ENCODE measurements at regions not wholly inside any gene's neighbourhood (a gene's known extent, or its start where the extent isn't known, plus 50 kb on each side); places are given as distances from the start of the nearest gene placed in this dataset.
"Not testable (repeated sequence)": the region's sequence is repeated elsewhere in the genome, so short reads cannot be mapped to it uniquely, and the experiment has no call there.

GRCh38 chr7:57060506-57060905 lies 71.7 kb downstream of the ZNF479 start:
- in situ Hi-C loops (cut with MboI; ENCODE audit: low pct_unique_long_range_greater_than_20kb, low sequenced_read_pairs); DNase-seq: not testable (repeated sequence)

GRCh38 chr7:57016341-57016740 lies 115.9 kb downstream of the ZNF479 start:
- DNase-seq; in situ Hi-C loops (cut with MboI; ENCODE audit: low pct_unique_long_range_greater_than_20kb, low sequenced_read_pairs): not testable (repeated sequence)

DNA sequence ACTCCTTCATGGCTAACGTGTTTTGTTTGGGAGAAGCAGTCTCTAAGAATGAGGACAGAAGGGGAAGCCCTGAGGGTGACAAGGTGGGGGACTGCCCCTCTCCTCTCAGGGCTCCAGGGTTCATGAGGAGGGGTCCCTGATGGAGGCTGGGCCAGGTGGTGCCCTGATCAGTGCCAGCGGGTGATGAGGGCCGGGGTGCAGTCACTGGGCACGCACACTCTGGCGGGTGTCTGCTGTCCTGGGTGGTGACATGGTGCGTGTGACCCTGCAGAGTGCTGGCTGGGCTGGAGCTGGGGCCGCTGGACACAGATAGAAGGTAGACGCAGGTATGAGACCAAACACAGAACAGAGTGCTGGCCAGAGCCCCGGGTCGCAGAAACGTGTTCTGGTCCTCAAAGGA lies 118.5 kb downstream of the ZNF479 start:
- in situ Hi-C loops (cut with MboI; ENCODE audit: low pct_unique_long_range_greater_than_20kb, low sequenced_read_pairs); DNase-seq: not testable (repeated sequence)

GRCh38 chr7:57012907-57013306 lies 119.3 kb downstream of the ZNF479 start:
- in situ Hi-C loops (cut with MboI; ENCODE audit: low pct_unique_long_range_greater_than_20kb, low sequenced_read_pairs); DNase-seq: not testable (repeated sequence)

GRCh38 chr7:57009230-57009629 lies 123.0 kb downstream of the ZNF479 start:
- in situ Hi-C loops (cut with MboI; ENCODE audit: low pct_unique_long_range_greater_than_20kb, low sequenced_read_pairs); DNase-seq: not testable (repeated sequence)

DNA sequence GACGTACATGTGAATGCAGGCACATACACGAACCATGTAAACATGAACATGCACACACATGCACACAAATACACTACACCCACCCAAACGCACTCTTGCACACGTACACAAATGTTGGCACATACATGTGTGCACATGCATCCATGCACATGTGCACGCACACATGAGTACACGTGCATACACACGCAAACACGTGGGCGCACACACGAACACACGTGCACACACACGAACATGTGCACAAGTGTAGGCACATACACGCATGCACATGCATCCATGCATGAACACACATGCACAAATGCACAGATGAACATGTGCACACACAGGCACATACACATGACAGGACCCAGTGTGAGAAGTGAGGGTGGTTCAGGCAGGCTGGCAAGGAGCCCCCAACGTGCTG lies 126.3 kb downstream of the ZNF479 start:
- in situ Hi-C loops (cut with MboI; ENCODE audit: low pct_unique_long_range_greater_than_20kb, low sequenced_read_pairs); DNase-seq: not testable (repeated sequence)

DNA sequence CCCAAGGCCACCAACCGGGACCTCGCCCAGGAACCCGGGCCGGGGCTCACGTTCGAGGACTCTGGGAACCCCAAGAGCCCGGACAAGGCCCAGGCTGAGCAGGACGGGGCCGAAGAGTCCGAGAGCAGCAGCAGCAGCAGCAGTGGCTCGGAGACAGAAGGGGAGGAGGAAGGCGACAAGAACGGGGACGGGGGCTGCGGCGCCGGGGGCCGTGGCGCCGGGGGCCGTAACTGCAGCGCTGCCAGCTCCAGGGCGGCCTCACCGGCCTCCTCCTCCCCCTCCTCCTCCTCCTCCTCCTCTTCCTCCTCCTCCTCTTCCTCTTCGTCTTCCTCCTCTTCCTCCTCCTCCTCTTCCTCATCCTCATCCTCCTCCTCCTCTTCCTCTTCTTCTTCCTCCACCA lies 128.4 kb downstream of the ZNF479 start:
- DNase-seq; in situ Hi-C loops (cut with MboI; ENCODE audit: low pct_unique_long_range_greater_than_20kb, low sequenced_read_pairs): not testable (repeated sequence)

DNA sequence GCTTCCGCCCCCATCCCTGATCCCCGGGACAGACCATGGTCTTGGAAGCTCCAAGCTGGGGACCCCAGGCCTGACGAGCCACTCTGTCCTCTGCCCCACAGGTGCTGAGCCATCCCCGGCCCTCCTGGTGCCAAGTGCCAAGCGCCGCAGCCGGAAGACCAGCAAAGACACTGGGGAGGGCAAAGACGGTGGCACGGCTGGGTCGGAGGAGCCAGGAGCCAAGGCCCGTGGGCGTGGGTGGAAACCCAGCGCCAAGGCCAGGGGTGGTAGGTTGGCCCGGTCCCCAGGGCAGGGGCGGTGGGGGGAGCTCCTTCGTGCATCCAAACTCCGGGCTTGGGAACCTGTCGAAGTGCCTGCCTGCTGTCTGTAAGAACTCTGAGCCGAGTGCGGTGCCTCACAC lies 130.3 kb downstream of the ZNF479 start:
- DNase-seq; in situ Hi-C loops (cut with MboI; ENCODE audit: low pct_unique_long_range_greater_than_20kb, low sequenced_read_pairs): not testable (repeated sequence)

DNA sequence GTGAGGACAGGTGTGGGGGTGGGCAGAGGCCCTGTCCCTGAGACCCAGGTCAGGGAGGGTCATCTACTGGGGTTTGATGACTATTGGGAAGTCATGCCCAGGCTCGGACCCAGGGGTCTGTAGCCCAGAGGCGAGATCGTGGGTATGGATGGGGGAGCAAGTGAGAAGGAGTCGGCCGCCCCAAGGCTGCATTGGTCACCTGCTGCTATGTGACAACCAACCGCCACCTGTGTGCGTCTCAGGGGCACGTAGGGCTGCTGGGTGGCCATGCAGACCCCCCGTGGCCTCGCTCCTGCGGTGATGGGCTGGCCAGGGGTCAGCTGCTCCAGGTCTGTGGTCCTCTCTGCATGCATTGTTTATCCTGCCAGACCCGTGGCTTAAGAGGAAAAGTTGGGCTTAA lies 138.5 kb downstream of the ZNF479 start:
- DNase-seq; in situ Hi-C loops (cut with MboI; ENCODE audit: low pct_unique_long_range_greater_than_20kb, low sequenced_read_pairs): not testable (repeated sequence)

GRCh38 chr7:56957737-56958408 lies 174.4 kb downstream of the ZNF479 start:
- DNase-seq; in situ Hi-C loops (cut with MboI; ENCODE audit: low pct_unique_long_range_greater_than_20kb, low sequenced_read_pairs): not testable (repeated sequence)

DNA sequence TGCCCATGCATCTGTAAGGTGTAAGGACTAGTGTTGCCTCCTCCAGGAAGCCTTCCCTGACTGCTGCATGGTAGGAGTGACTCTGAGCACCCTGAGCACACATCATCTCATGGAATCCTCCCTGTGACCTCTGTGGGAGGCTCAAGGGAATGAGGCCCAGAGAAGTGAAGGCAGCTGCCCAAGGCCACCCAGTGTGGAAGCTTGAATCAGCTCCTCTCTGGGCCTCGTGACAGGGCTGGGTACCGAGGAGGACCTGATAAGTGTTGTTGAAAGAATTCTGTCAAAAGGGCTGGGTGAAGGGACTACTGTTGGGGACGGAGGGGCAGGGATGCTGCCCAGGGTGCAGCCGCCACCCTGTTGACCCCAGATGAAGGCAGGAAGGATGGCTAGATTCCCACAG lies 175.2 kb downstream of the ZNF479 start:
- in situ Hi-C loops (cut with MboI; ENCODE audit: low pct_unique_long_range_greater_than_20kb, low sequenced_read_pairs); DNase-seq: not testable (repeated sequence)

DNA sequence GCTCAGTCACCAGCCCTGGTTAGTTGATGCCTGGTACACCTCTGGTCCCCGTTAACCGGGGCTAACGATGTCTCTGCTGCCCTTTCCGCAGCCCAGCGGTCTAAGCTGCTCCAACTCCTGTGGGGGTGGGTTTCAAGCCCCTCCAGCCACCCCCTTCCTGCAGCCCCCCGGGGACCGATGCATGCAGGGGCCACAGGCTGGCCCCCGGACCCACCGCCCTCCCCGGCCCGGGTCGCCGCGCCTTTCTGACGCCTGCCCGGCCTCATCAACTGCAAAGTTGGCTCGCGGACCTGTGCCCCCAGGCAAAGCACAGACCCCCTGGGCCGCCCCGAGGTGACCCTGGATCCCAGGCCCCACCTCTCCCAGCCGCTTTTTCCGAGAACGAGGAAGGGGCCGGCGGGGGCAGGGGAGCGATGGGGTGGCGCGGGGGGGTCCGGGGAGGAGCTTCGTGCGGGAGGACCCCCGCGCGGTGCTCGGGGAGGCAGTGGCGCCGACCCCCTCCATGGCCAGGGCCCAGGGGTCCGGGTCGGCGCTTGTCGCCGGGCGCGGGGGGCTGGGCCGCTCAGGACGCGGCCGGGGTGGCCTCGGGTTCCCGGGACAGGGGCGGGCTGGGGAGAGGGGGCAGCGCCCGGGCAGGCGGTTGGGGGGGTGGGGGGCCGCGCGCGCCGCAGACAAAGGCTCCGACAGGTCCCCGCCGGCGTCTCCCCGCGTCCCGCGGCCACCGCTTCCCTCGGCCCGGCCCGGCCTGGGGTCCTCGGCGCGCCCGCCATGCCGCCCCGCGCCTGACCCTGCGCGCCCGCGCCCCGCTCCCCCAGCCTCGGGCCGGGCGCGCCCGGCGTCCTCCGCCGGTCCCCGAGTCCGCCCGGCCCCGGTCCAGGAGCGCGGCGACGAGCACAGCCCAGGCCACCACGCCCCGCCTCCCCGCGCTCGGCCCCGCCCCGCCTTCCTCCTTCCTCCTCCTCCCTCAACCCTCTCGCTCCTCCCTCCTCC lies 183.6 kb downstream of the ZNF479 start:
- DNase-seq; in situ Hi-C loops (cut with MboI; ENCODE audit: low pct_unique_long_range_greater_than_20kb, low sequenced_read_pairs): not testable (repeated sequence)

DNA sequence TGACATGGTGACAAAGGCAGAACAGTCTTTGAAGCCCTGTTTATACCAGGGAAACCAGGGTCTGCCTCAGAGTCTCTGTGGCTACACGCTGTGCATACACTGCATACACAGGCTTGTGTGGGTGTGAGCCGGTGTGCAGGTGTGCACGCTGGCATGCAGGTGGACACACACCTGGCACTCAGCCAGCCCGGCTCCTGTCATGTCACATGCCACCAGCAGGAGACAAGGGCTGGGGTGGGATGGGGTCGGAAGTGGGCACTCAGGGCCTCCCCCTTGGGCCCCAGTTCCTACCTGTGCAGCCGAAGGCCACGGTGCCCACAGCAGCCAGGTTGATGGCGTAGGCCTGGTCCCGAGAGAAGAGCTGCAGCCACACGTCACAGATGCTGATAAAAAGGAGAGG lies 192.2 kb downstream of the ZNF479 start:
- in situ Hi-C loops (cut with MboI; ENCODE audit: low pct_unique_long_range_greater_than_20kb, low sequenced_read_pairs); DNase-seq: not testable (repeated sequence)

DNA sequence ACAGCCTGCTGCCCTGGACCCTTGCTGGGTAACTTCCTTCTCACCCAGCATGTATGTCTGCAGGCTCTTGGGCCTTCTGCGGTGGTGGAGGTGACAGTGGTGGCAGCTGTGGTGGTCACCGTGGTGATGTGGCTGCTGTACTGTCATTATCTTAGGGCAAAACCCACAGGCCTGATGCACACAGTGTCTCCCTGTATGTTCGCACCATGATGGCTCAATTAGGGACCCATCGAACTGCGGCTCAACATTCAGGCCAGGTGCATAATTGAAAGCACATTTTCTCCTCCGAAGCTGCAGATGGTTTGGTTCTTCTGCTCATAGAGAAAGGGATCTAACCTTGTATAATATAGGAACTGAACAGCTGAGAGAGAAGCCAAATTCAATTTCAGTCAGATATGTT lies 208.3 kb downstream of the ZNF479 start:
- DNase-seq; in situ Hi-C loops (cut with MboI; ENCODE audit: low pct_unique_long_range_greater_than_20kb, low sequenced_read_pairs): not testable (repeated sequence)

- DNase-seq, result peak; percentile 23
- in situ Hi-C loops (cut with MboI; ENCODE audit: low pct_unique_long_range_greater_than_20kb, low sequenced_read_pairs), result not testable (repeated sequence)
Measured at GRCh38 chr7:56910973-56911372, 221.3 kb downstream of the ZNF479 start.

GRCh38 chr7:56889454-56889853 lies 242.8 kb downstream of the ZNF479 start:
- in situ Hi-C loops (cut with MboI; ENCODE audit: low pct_unique_long_range_greater_than_20kb, low sequenced_read_pairs); DNase-seq: not testable (repeated sequence)

DNA sequence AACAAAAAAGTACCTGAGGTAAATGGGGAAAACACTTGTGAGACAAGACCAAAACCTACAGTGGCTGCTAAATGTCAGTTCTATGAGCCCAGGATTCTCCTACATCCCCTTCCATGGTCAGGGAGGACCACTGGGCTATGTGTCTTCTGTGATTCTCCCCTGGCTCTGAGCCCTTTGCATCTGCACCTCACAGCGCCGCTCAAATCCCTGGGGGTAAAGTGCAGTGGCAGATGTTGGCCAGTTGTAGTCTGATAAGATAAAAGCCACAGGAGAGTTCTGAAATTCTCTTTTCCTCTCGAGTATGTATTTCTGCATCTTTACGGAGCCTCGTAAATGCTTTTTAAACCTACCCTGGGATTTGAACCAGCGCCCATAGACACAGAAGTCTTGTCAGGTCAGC lies 247.1 kb downstream of the ZNF479 start:
- DNase-seq; in situ Hi-C loops (cut with MboI; ENCODE audit: low pct_unique_long_range_greater_than_20kb, low sequenced_read_pairs): not testable (repeated sequence)

DNA sequence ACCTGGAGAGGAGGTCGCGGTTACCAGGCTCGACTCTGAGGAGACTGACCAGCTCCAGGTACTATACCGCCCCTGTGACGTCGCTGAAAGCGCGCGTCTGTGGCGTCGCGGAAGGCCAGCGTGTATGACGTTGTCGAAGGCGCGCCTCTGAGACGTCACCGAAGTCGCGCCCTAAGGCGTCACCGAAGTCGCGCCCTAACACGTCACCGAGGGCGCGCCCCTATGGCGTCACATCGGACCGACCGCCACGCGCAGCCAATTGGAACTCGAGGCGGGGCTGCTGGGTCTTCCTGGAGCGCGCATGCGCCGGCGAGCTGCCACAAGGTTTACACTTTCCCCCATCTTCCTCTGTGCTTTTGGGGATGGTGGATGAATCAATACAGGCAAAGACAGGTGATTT lies 249.9 kb downstream of the ZNF479 start:
- in situ Hi-C loops (cut with MboI; ENCODE audit: low pct_unique_long_range_greater_than_20kb, low sequenced_read_pairs); DNase-seq: not testable (repeated sequence)
